ENCODE measurements at regions not wholly inside any gene's neighbourhood (a gene's known extent, or its start where the extent isn't known, plus 50 kb on each side); places are given as distances from the start of the nearest gene placed in this dataset.

GRCh38 chr5:124206540-124206939, 539.9 kb downstream of the ZNF608 start (continued):
- TF ChIP-seq CTCF (IDR thresholded peaks at IDR 0.05; ENCODE audit: low read depth, low read length, missing input control): no peak
- no peak for TF ChIP-seq MAX (IDR thresholded peaks at IDR 0.05)
- TF ChIP-seq EGR1 (IDR thresholded peaks at IDR 0.05; ENCODE audit: low read depth in 2 of 2): no peak
- no peak for TF ChIP-seq FOXA1 (IDR thresholded peaks at IDR 0.05)
- no peak for TF ChIP-seq TAF1 (conservative IDR thresholded peaks at IDR 0.05)
- no peak for TF ChIP-seq RAD21 (IDR thresholded peaks at IDR 0.05)
- TF ChIP-seq HNF4G (IDR thresholded peaks at IDR 0.05): no peak
- TF ChIP-seq RXRA (IDR thresholded peaks at IDR 0.05): no peak
- TF ChIP-seq HNF4A (conservative IDR thresholded peaks at IDR 0.05): no peak
- no peak for TF ChIP-seq ATF3 (IDR thresholded peaks at IDR 0.05)
- no peak for TF ChIP-seq JUND (IDR thresholded peaks at IDR 0.05)

GRCh38 chr5:124203303-124203702, 543.1 kb downstream of the ZNF608 start:
- H3K36me3 ChIP-seq (ENCODE audit: control insufficient read depth in 4 of 4, insufficient read depth in 3 of 4, low read depth in 1 of 4, low read length in 3 of 4): no peaks in the 10 kb centered on the region
- no peak overlapping the region for H3K9ac ChIP-seq (ENCODE audit: low read depth in 1 of 2, low read length in 2 of 2)
- no peak overlapping the region for H3K4me3 ChIP-seq (ENCODE audit: low read depth in 1 of 3, low read length in 3 of 3)
- no peak overlapping the region for H3K27ac ChIP-seq (ENCODE audit: low read depth in 1 of 2, low read length in 2 of 2)
- 92% methylated on average over 4 of the region's 4 CpGs for WGBS
- DNase-seq (ENCODE audit: low spot score): no peak
- H3K4me1 ChIP-seq (ENCODE audit: control insufficient read depth in 4 of 4, insufficient read depth in 4 of 4, low read length in 3 of 4): no peaks in the 10 kb centered on the region
- no peaks in the 10 kb centered on the region for H3K27me3 ChIP-seq (ENCODE audit: control insufficient read depth in 4 of 4, insufficient read depth in 4 of 4, low read length in 3 of 4)
- TF ChIP-seq RXRA (IDR thresholded peaks at IDR 0.05) (no peak), RAD21 (IDR thresholded peaks at IDR 0.05) (no peak), CTCF (IDR thresholded peaks at IDR 0.05; ENCODE audit: low read depth, low read length, missing input control) (no peak), REST (IDR thresholded peaks at IDR 0.05) (no peak), FOXA1 (IDR thresholded peaks at IDR 0.05) (no peak), ATF3 (IDR thresholded peaks at IDR 0.05) (no peak), MAX (IDR thresholded peaks at IDR 0.05) (no peak), NR2F2 (IDR thresholded peaks at IDR 0.05) (no peak), HNF4A (conservative IDR thresholded peaks at IDR 0.05) (no peak), TAF1 (conservative IDR thresholded peaks at IDR 0.05) (no peak), SP1 (IDR thresholded peaks at IDR 0.05) (no peak), GABPA (IDR thresholded peaks at IDR 0.05 in 1 of 2, conservative IDR thresholded peaks at IDR 0.05 in 1 of 2) (no peak), FOXA2 (IDR thresholded peaks at IDR 0.05) (no peak), JUND (IDR thresholded peaks at IDR 0.05) (no peak), YY1 (IDR thresholded peaks at IDR 0.05) (no peak)
- H3K9me3 ChIP-seq (ENCODE audit: control insufficient read depth in 4 of 4, low read length in 3 of 4): peaks cover 0 to 5% (median 3%) of the 10 kb centered on the region in 4 donors
